ENCODE measurements at regions not wholly inside any gene's neighbourhood (a gene's known extent, or its start where the extent isn't known, plus 50 kb on each side); places are given as distances from the start of the nearest gene placed in this dataset.

DNA sequence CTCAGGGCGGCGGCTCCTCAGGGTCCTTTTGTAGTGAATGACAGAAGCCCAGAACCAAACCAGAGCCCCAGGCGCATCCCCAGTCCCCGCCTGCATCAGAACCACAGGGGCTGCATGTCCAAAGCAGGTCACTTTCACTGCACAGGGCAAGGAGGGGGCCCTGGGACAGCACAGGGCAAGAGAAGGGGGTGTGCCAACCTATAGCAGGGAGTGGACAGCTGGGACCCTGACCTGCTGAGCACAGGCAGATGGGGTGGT lies 501.4 kb downstream of the PREX1 start:
- TF ChIP-seq ZFP30 (CRISPR knock-in tag; IDR thresholded peaks at IDR 0.05) (no peak), TOX (CRISPR knock-in tag; IDR thresholded peaks at IDR 0.05; ENCODE audit: borderline replicate concordance) (no peak)

Measured in SK-N-SH treated with all-trans-retinoic acid at 6 μM for 48 hours (cell line).